Tibial nerve (tissue), 4 donors: ENCODE measurements at regions not wholly inside any gene's neighbourhood (a gene's known extent, or its start where the extent isn't known, plus 50 kb on each side); places are given as distances from the start of the nearest gene placed in this dataset.

Experiments used
- DNase-seq, 2 donors: peaks; one replicate each; pipeline ENCODE4 v3.0.0-alpha.2; 2019; ENCODE audit warnings: low spot score in 2 of 2
- H3K27ac ChIP-seq, 4 donors: fragments of 200-600 bp; sonication (generic) in 3 of 4; one replicate each; pipeline ENCODE4 v1.5.1; 2017 to 2019; ENCODE audit warnings: mild to moderate bottlenecking in 1 of 4
- H3K27me3 ChIP-seq, 2 donors: fragments of 200-600 bp; sonication (generic) in 1 of 2; one replicate each; pipeline versions ENCODE4 v1.5.1 to v1.6.0; 2017 to 2019
- H3K36me3 ChIP-seq, 3 donors: fragments of 200-600 bp; sonication (generic); one replicate each; pipeline ENCODE4 v1.5.1; 2018 to 2019
- H3K4me1 ChIP-seq, 4 donors: fragments of 200-600 bp; sonication (generic) in 3 of 4; one replicate each; pipeline ENCODE4 v1.5.1; 2017 to 2019
- H3K4me3 ChIP-seq, 4 donors: fragments of 200-600 bp; sonication (generic) in 3 of 4; one replicate each; pipeline ENCODE4 v1.5.1; 2017 to 2019; ENCODE audit warnings: mild to moderate bottlenecking in 1 of 4, moderate library complexity in 1 of 4
- H3K9me3 ChIP-seq, 4 donors: fragments of 200-600 bp; sonication (generic) in 3 of 4; one replicate each; pipeline ENCODE4 v1.5.1; 2017 to 2019
- CTCF ChIP-seq, 5 experiments: fragments of 200-600 bp in 3 of 5; fragments of 450-650 bp in 2 of 5; sonication (generic) in 3 of 5; IDR thresholded peaks; one replicate each; pipeline ENCODE4 v1.5.1; 2016 to 2019; ENCODE audit warnings: antibody characterized with exemption in 5 of 5, mild to moderate bottlenecking in 3 of 5, moderate library complexity in 2 of 5
- EP300 ChIP-seq, 2 donors: sonication (generic); formaldehyde crosslinking; IDR thresholded peaks; one replicate each; pipeline ENCODE4 v1.6.1; 2017; ENCODE audit warnings: antibody characterized with exemption in 2 of 2, mild to moderate bottlenecking in 1 of 2
- POLR2A ChIP-seq, 2 donors: fragments of 450-650 bp; IDR thresholded peaks; one replicate each; pipeline ENCODE4 v1.6.1; 2017; ENCODE audit warnings: antibody characterized with exemption in 2 of 2, mild to moderate bottlenecking in 2 of 2, moderate library complexity in 2 of 2
- WGBS, 2 donors: methylation state at CpG; one replicate each; pipeline ENCODE4 v1.1.5; 2018; 5-methylcytosine and 5-hydroxymethylcytosine counted together

- Histone ChIP-seq H3K27ac (peak overlapping the region in 1 of 4 donors; percentile 46), H3K4me3 (no peak overlapping the region), H3K9me3 (no peaks in the 10 kb centered on the region), H3K4me1 (no peaks in the 10 kb centered on the region), H3K27me3 (no peaks in the 10 kb centered on the region), H3K36me3 (no peaks in the 10 kb centered on the region)
- TF ChIP-seq EP300 (IDR thresholded peaks at IDR 0.05) (no peak), POLR2A (IDR thresholded peaks at IDR 0.05) (no peak), CTCF (IDR thresholded peaks at IDR 0.05) (no peak)
- DNase-seq: no peak
- WGBS, 2 donors: 58 to 70% methylated on average over 11 of the region's 11 CpGs
Observed at GRCh38 chr4:179836179-179837075, 2394.2 kb upstream of the AGA start.

DNA sequence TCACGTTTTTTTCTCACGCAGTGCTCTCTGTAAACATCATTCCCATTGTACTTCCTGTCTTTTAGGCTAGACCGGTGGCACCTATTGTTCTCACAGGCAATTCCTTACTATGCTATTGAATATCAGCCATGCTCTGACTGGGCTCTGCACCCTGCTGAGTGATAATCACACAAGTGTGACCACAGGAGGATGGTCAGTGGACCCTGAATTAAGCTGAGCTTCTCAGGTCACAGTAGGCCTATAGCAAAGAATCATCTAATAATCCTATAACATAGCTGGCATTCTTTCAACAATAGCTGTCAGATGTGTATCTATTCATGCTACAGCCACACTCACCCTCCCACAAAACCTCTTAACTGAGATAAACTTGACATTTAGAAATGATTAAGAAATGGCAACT, 2399.8 kb upstream of the TENM3 start:
- no peak overlapping the region for H3K27ac ChIP-seq
- no peaks in the 10 kb centered on the region for H3K36me3 ChIP-seq
- no peak overlapping the region for H3K4me3 ChIP-seq
- DNase-seq: no peak
- H3K27me3 ChIP-seq: no peaks in the 10 kb centered on the region
- no peaks in the 10 kb centered on the region for H3K4me1 ChIP-seq
- TF ChIP-seq EP300 (IDR thresholded peaks at IDR 0.05) (no peak), CTCF (IDR thresholded peaks at IDR 0.05) (no peak), POLR2A (IDR thresholded peaks at IDR 0.05) (no peak)
- WGBS, 2 donors: 46 to 54% methylated on average over 3 of the region's 3 CpGs
- no peaks in the 10 kb centered on the region for H3K9me3 ChIP-seq

- WGBS, 2 donors: 84 to 87% methylated on average over 3 of the region's 3 CpGs
- no peak for DNase-seq
- no peak for TF ChIP-seq EP300 (IDR thresholded peaks at IDR 0.05)
- no peak for TF ChIP-seq POLR2A (IDR thresholded peaks at IDR 0.05)
- TF ChIP-seq CTCF (IDR thresholded peaks at IDR 0.05): no peak
- no peaks in the 10 kb centered on the region for H3K27me3 ChIP-seq
- H3K4me1 ChIP-seq: no peaks in the 10 kb centered on the region
- H3K27ac ChIP-seq: no peak overlapping the region
- no peaks in the 10 kb centered on the region for H3K36me3 ChIP-seq
- H3K9me3 ChIP-seq: no peaks in the 10 kb centered on the region
- no peak overlapping the region for H3K4me3 ChIP-seq
Observed at GRCh38 chr4:179855469-179855868, 2387.7 kb upstream of the TENM3 start.

DNA sequence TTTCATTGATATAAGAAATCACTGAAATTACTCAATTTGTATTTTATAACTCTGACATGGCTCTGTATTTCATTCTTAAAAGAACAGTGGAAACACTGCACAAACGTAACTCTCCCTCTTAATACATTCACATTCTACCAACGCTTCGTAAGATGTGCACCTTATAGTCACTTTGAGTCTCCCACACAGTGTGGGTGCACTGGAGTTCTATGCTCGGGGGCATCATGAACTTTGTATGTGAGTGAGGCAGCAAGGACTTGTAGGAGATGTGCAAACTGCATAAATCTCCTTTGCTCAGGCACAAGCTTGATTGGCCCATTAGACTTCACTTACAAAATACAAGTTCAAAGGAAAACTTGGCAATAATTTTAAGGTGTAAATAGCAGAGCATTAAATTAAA, 2385.0 kb upstream of the TENM3 start:
- no peak for DNase-seq
- H3K4me3 ChIP-seq: no peak overlapping the region
- no peak for TF ChIP-seq POLR2A (IDR thresholded peaks at IDR 0.05)
- no peak for TF ChIP-seq CTCF (IDR thresholded peaks at IDR 0.05)
- TF ChIP-seq EP300 (IDR thresholded peaks at IDR 0.05): no peak
- no peaks in the 10 kb centered on the region for H3K9me3 ChIP-seq
- no peak overlapping the region for H3K27ac ChIP-seq
- no peaks in the 10 kb centered on the region for H3K4me1 ChIP-seq
- H3K27me3 ChIP-seq: no peaks in the 10 kb centered on the region
- no peaks in the 10 kb centered on the region for H3K36me3 ChIP-seq
- 85 to 88% methylated on average over 4 of the region's 4 CpGs for WGBS, 2 donors

DNA sequence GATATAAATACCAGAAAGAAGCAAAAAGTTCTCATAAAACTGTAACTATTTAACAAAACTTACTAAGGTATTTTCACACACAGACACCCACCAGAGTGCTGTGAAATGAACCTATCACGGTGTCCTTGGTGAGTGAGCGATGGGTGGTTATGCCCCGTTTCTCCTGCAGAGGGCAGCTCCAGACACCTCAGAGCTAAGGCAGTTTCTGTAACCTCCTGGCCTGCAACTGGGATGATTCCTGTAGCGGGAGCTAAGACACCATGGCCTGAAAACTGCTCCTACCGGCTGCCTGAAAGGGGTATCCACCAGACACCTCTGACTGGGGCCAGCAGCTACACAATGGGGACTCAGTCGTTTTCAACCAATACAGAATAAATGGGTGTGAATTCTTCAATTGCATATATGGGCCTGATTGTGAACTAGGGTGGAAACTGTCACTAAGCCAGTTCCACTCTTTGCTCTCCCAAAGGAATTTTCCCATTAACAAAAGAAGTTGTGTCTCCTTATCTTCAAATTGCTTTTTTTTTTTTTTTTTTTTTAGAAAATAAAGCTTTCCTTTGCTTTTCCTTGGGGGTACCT, 2375.8 kb upstream of the TENM3 start:
- WGBS, 2 donors: 20 to 21% methylated on average over 6 of the region's 6 CpGs
- Histone ChIP-seq H3K27ac (no peak overlapping the region), H3K4me3 (no peak overlapping the region), H3K9me3 (no peaks in the 10 kb centered on the region), H3K36me3 (no peaks in the 10 kb centered on the region), H3K4me1 (no peaks in the 10 kb centered on the region), H3K27me3 (no peaks in the 10 kb centered on the region)
- peak in 1 of 2 donors; percentile 8 for DNase-seq
- TF ChIP-seq EP300 (IDR thresholded peaks at IDR 0.05) (no peak), POLR2A (IDR thresholded peaks at IDR 0.05) (no peak), CTCF (IDR thresholded peaks at IDR 0.05) (peak in 3 of 5 experiments; percentile 40 to 52 (median 42))
